A673 (cell line): ENCODE measurements at regions not wholly inside any gene's neighbourhood (a gene's known extent, or its start where the extent isn't known, plus 50 kb on each side); places are given as distances from the start of the nearest gene placed in this dataset.

Source experiments
- BruUV-seq: library from RNA; stranded (reverse); fragments of 400-500 nt; replicated peaks from 2 replicates; lab custom pipeline; 2021; lab: Mats Ljungman, UMichigan
- CTCF ChIA-PET: fragments of 300-600 bp; sonication (Branson Sonifier 250); formaldehyde crosslinking; loops from one replicate; lab custom pipeline; 2022; ENCODE audit warnings: antibody characterized with exemption; lab: Charles Lee
- POLR2A ChIA-PET: fragments of 300-600 bp; sonication (Branson Sonifier 250); formaldehyde crosslinking; loops from one replicate; lab custom pipeline; 2022; ENCODE audit warnings: antibody characterized with exemption; ENCODE audit not compliant: low non-redundant PET; lab: Charles Lee
- DNase-seq: peaks from one replicate; pipeline ENCODE4 v3.0.0-alpha.2; 2015; ENCODE audit warnings: low spot score
- H3K27ac ChIP-seq: fragments of 200-600 bp; sonication (generic); 2 replicates; pipeline ENCODE4 v1.5.1; 2016; ENCODE audit warnings: mixed run types, low read depth, mild to moderate bottlenecking, mixed read lengths, antibody characterized with exemption, low read length; ENCODE audit not compliant: poor library complexity, severe bottlenecking
- H3K27me3 ChIP-seq: fragments of 200-600 bp; sonication (generic); replicated peaks from 2 replicates; pipeline ENCODE4 v1.6.1; 2017; ENCODE audit warnings: mixed run types, low read depth, mild to moderate bottlenecking, mixed read lengths, antibody characterized with exemption, low read length; ENCODE audit not compliant: insufficient read depth, poor library complexity
- H3K36me3 ChIP-seq: fragments of 200-600 bp; sonication (generic); 2 replicates; pipeline ENCODE4 v1.6.1; 2016; ENCODE audit warnings: mixed run types, mild to moderate bottlenecking, mixed read lengths, antibody characterized with exemption, low read length; ENCODE audit not compliant: insufficient read depth, poor library complexity, severe bottlenecking
- H3K4me1 ChIP-seq: fragments of 200-600 bp; sonication (generic); 2 replicates; pipeline ENCODE4 v1.6.1; 2017; ENCODE audit warnings: mixed run types, mild to moderate bottlenecking, mixed read lengths, antibody characterized with exemption, low read length; ENCODE audit not compliant: insufficient read depth, poor library complexity, severe bottlenecking
- H3K4me3 ChIP-seq: fragments of 200-600 bp; sonication (generic); 2 replicates; pipeline ENCODE4 v1.5.1; 2016; ENCODE audit warnings: low read depth, mixed run types, mild to moderate bottlenecking, mixed read lengths, low read length; ENCODE audit not compliant: poor library complexity, severe bottlenecking
- H3K9me3 ChIP-seq: fragments of 200-600 bp; sonication (generic); 2 replicates; pipeline ENCODE4 v1.6.1; 2016; ENCODE audit warnings: mixed run types, low read depth, mild to moderate bottlenecking, mixed read lengths, antibody characterized with exemption, low read length; ENCODE audit not compliant: poor library complexity, severe bottlenecking
- CTCF ChIP-seq: fragments of 300-800, 200-600 bp; sonication (generic); conservative IDR thresholded peaks from 2 replicates; pipeline ENCODE4 v1.5.1; 2017; ENCODE audit warnings: low read depth, mild to moderate bottlenecking, antibody characterized with exemption, low read length, moderate library complexity, mixed read lengths
- EZH2 ChIP-seq: fragments of 200-600 bp; sonication (generic); IDR thresholded peaks from 2 replicates; pipeline ENCODE4 v1.6.1; 2017; ENCODE audit warnings: borderline replicate concordance, low read depth, mild to moderate bottlenecking, mixed read lengths, antibody characterized with exemption, low read length; ENCODE audit not compliant: poor library complexity, severe bottlenecking
- intact Hi-C: fragments of 100-400 bp; cut with micrococcal nuclease; formaldehyde crosslinking; loops from one replicate; pipeline ENCODE4 v1.10.0; 2022; ENCODE audit not compliant: unreplicated experiment

GRCh38 chr11:107276077-107276476 lies 181.5 kb downstream of the CWF19L2 start:
- Histone ChIP-seq H3K4me3 (no peak overlapping the region), H3K36me3 (no peaks in the 10 kb centered on the region), H3K27me3 (no peaks in the 10 kb centered on the region), H3K27ac (no peak overlapping the region), H3K9me3 (no peaks in the 10 kb centered on the region), H3K4me1 (no peaks in the 10 kb centered on the region)
- CTCF ChIA-PET = no interaction called here
- no TSS peak for BruUV-seq
- intact Hi-C loops = no loop called here
- DNase-seq = no peak
- TF ChIP-seq CTCF = no peak
- no peak for TF ChIP-seq EZH2
- POLR2A ChIA-PET = interaction anchor here (0.7 kb wide), 1 partner anchor 80 kb away, joined by 3 read pairs; no protein-coding TSS in a partner anchor

- intact Hi-C loops = no loop called here
- CTCF ChIA-PET = no interaction called here
Measured at GRCh38 chr11:107275632-107276031, 182.0 kb downstream of the CWF19L2 start.

GRCh38 chr11:107274138-107274537 lies 183.5 kb downstream of the CWF19L2 start:
- Histone ChIP-seq H3K27ac (no peak overlapping the region), H3K9me3 (no peaks in the 10 kb centered on the region), H3K27me3 (peaks cover 5% of the 10 kb centered on the region), H3K4me1 (no peaks in the 10 kb centered on the region), H3K36me3 (no peaks in the 10 kb centered on the region), H3K4me3 (no peak overlapping the region)
- no peak for TF ChIP-seq CTCF
- TF ChIP-seq EZH2 = no peak
- ChIA-PET CTCF (no interaction called here), POLR2A (no interaction called here)
- no TSS peak for BruUV-seq
- intact Hi-C loops = no loop called here
- no peak for DNase-seq

More at GRCh38 chr11:107275632-107276031, 182.0 kb downstream of the CWF19L2 start:
- H3K27ac ChIP-seq = no peak overlapping the region
- H3K4me3 ChIP-seq = no peak overlapping the region
- POLR2A ChIA-PET = interaction anchor here (0.7 kb wide), 1 partner anchor 80 kb away, joined by 3 read pairs; no protein-coding TSS in a partner anchor
- BruUV-seq = no TSS peak
- no peaks in the 10 kb centered on the region for H3K9me3 ChIP-seq
- no peaks in the 10 kb centered on the region for H3K36me3 ChIP-seq
- no peaks in the 10 kb centered on the region for H3K27me3 ChIP-seq
- no peak for TF ChIP-seq EZH2
- DNase-seq = no peak
- no peaks in the 10 kb centered on the region for H3K4me1 ChIP-seq

GRCh38 chr11:107272561-107272960 lies 185.1 kb downstream of the CWF19L2 start:
- no peaks in the 10 kb centered on the region for H3K4me1 ChIP-seq
- CTCF ChIA-PET = no interaction called here
- no peaks in the 10 kb centered on the region for H3K9me3 ChIP-seq
- intact Hi-C loops = no loop called here
- H3K4me3 ChIP-seq = no peak overlapping the region
- H3K27me3 ChIP-seq = peaks cover 5% of the 10 kb centered on the region
- H3K27ac ChIP-seq = no peak overlapping the region
- TF ChIP-seq EZH2 (no peak), CTCF (no peak)
- BruUV-seq = no TSS peak
- no peak for DNase-seq
- H3K36me3 ChIP-seq = no peaks in the 10 kb centered on the region
- POLR2A ChIA-PET = interaction anchor here (0.6 kb wide), 1 partner anchor 18 kb away, joined by 3 read pairs; no protein-coding TSS in a partner anchor
